GM21723 (cell line): ENCODE measurements at regions not wholly inside any gene's neighbourhood (a gene's known extent, or its start where the extent isn't known, plus 50 kb on each side); places are given as distances from the start of the nearest gene placed in this dataset.
A peak's percentile ranks its signal among the peaks of the same experiment; 100 is the strongest.

Experiments
- ATAC-seq: cut with Tn5 transposase; IDR thresholded peaks from one replicate; pipeline ENCODE4 v1.9.1; 2021; ENCODE audit warnings: mild to moderate bottlenecking, moderate library complexity; ENCODE audit not compliant: unreplicated experiment

GRCh38 chr11:31959716-31960115 lies 131.2 kb upstream of the RCN1 start:
- ATAC-seq = no peak

- ATAC-seq = peak; percentile 88
Observed at GRCh38 chr11:31958076-31958735, 132.7 kb upstream of the RCN1 start.

- no peak for ATAC-seq
Observed at GRCh38 chr11:31957674-31958073, 133.2 kb upstream of the RCN1 start.

GRCh38 chr11:31956310-31956709 lies 134.6 kb upstream of the RCN1 start:
- no peak for ATAC-seq

- no peak for ATAC-seq
Observed at GRCh38 chr11:31955838-31956237, 135.0 kb upstream of the RCN1 start.

GRCh38 chr11:31953803-31954327 lies 137.0 kb upstream of the RCN1 start:
- ATAC-seq = no peak

- ATAC-seq = peak; percentile 85
Observed at GRCh38 chr11:31949733-31950200, 138.6 kb upstream of the PAX6 start.

- no peak for ATAC-seq
Observed at GRCh38 chr11:31947051-31947450, 135.9 kb upstream of the PAX6 start.

GRCh38 chr11:31943056-31943780 lies 132.1 kb upstream of the PAX6 start:
- ATAC-seq = peak; percentile 99

- ATAC-seq = no peak
Observed at GRCh38 chr11:31940371-31941037, 129.4 kb upstream of the PAX6 start.

- no peak for ATAC-seq
Observed at GRCh38 chr11:31939004-31939403, 127.9 kb upstream of the PAX6 start.

GRCh38 chr11:31936312-31936711 lies 125.2 kb upstream of the PAX6 start:
- ATAC-seq = no peak

- ATAC-seq = no peak
Observed at GRCh38 chr11:31932879-31933278, 121.8 kb upstream of the PAX6 start.

GRCh38 chr11:31927982-31928381 lies 116.9 kb upstream of the PAX6 start:
- ATAC-seq = no peak

- ATAC-seq = no peak
Observed at GRCh38 chr11:31926816-31927528, 115.8 kb upstream of the PAX6 start.

GRCh38 chr11:31926106-31926505 lies 115.0 kb upstream of the PAX6 start:
- no peak for ATAC-seq

GRCh38 chr11:31922450-31922849 lies 111.3 kb upstream of the PAX6 start:
- ATAC-seq = peak; percentile 69

- no peak for ATAC-seq
Observed at GRCh38 chr11:31921081-31921480, 110.0 kb upstream of the PAX6 start.

- ATAC-seq = no peak
Observed at GRCh38 chr11:31919175-31919574, 108.1 kb upstream of the PAX6 start.

- no peak for ATAC-seq
Observed at GRCh38 chr11:31915867-31916266, 104.7 kb upstream of the PAX6 start.

GRCh38 chr11:31913985-31914384 lies 102.9 kb upstream of the PAX6 start:
- no peak for ATAC-seq
